ENCODE measurements at regions not wholly inside any gene's neighbourhood (a gene's known extent, or its start where the extent isn't known, plus 50 kb on each side); places are given as distances from the start of the nearest gene placed in this dataset.

DNA sequence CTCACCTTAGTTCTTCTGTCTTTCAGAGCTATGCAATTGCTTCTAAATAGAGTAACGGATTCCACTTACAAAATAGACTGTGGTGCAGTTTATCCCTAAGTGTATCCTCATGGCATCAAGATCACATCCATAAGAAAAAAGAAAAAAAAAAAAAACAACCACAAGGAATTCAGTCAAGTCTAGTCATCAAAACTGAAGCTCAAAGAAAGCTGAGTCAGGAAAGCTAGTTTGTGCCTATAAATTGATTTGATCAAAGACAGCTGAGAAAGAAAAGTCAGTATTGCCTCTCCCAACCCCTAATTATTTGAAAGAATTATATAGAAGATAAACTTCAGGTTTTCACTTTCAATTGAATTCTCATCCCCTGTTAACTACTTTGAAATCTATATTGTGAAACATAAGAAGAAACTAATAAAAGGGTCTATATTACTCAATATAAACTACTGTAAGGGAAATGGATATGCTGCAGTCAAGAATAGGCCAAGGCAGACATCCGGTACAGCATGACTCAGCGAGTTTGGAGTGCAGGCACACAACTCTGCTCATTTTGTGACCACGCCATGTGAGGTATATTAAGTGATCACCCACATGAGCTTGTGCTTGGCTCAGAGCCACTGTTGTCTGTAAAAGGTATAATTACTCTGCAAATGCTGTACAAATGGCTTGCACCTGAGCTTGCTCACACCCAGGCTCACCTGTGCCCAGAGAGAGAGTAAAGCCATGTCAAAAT lies 568.1 kb upstream of the CRIM1 start:
- TF ChIP-seq, protein P1, sequence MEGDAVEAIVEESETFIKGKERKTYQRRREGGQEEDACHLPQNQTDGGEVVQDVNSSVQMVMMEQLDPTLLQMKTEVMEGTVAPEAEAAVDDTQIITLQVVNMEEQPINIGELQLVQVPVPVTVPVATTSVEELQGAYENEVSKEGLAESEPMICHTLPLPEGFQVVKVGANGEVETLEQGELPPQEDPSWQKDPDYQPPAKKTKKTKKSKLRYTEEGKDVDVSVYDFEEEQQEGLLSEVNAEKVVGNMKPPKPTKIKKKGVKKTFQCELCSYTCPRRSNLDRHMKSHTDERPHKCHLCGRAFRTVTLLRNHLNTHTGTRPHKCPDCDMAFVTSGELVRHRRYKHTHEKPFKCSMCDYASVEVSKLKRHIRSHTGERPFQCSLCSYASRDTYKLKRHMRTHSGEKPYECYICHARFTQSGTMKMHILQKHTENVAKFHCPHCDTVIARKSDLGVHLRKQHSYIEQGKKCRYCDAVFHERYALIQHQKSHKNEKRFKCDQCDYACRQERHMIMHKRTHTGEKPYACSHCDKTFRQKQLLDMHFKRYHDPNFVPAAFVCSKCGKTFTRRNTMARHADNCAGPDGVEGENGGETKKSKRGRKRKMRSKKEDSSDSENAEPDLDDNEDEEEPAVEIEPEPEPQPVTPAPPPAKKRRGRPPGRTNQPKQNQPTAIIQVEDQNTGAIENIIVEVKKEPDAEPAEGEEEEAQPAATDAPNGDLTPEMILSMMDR (IDR thresholded peaks at IDR 0.05), result no peak
- TF ChIP-seq EP300 (IDR thresholded peaks at IDR 0.05; ENCODE audit: borderline replicate concordance in 1 of 2, low read depth in 1 of 2, low read length in 1 of 2) (no peak), EZH2phosphoT487 (IDR thresholded peaks at IDR 0.05; ENCODE audit: borderline replicate concordance, low read depth) (no peak), SIN3A (IDR thresholded peaks at IDR 0.05; ENCODE audit: borderline replicate concordance, low read depth, low read length) (no peak), SMC3 (IDR thresholded peaks at IDR 0.05; ENCODE audit: low read depth, low read length) (no peak), FOXM1 (IDR thresholded peaks at IDR 0.05; ENCODE audit: low read depth) (no peak), POLR2AphosphoS5 (IDR thresholded peaks at IDR 0.05; ENCODE audit: low read depth, low read length) (no peak), GABPA (IDR thresholded peaks at IDR 0.05; ENCODE audit: low read depth) (no peak)
- TF ChIP-seq, protein P2, sequence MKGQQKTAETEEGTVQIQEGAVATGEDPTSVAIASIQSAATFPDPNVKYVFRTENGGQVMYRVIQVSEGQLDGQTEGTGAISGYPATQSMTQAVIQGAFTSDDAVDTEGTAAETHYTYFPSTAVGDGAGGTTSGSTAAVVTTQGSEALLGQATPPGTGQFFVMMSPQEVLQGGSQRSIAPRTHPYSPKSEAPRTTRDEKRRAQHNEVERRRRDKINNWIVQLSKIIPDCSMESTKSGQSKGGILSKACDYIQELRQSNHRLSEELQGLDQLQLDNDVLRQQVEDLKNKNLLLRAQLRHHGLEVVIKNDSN (IDR thresholded peaks at IDR 0.05; ENCODE audit: borderline replicate concordance, low read depth), result no peak
- TF ChIP-seq, protein P3, sequence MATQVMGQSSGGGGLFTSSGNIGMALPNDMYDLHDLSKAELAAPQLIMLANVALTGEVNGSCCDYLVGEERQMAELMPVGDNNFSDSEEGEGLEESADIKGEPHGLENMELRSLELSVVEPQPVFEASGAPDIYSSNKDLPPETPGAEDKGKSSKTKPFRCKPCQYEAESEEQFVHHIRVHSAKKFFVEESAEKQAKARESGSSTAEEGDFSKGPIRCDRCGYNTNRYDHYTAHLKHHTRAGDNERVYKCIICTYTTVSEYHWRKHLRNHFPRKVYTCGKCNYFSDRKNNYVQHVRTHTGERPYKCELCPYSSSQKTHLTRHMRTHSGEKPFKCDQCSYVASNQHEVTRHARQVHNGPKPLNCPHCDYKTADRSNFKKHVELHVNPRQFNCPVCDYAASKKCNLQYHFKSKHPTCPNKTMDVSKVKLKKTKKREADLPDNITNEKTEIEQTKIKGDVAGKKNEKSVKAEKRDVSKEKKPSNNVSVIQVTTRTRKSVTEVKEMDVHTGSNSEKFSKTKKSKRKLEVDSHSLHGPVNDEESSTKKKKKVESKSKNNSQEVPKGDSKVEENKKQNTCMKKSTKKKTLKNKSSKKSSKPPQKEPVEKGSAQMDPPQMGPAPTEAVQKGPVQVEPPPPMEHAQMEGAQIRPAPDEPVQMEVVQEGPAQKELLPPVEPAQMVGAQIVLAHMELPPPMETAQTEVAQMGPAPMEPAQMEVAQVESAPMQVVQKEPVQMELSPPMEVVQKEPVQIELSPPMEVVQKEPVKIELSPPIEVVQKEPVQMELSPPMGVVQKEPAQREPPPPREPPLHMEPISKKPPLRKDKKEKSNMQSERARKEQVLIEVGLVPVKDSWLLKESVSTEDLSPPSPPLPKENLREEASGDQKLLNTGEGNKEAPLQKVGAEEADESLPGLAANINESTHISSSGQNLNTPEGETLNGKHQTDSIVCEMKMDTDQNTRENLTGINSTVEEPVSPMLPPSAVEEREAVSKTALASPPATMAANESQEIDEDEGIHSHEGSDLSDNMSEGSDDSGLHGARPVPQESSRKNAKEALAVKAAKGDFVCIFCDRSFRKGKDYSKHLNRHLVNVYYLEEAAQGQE (IDR thresholded peaks at IDR 0.05; ENCODE audit: low read depth, low read length), result no peak

All from SK-N-SH (cell line).